ENCODE measurements at regions not wholly inside any gene's neighbourhood (a gene's known extent, or its start where the extent isn't known, plus 50 kb on each side); places are given as distances from the start of the nearest gene placed in this dataset.

GRCh38 chr2:21469564-21469963 lies 345.8 kb downstream of the TDRD15 start:
- no peaks in the 10 kb centered on the region for H3K4me1 Mint-ChIP-seq
- no peak overlapping the region for H3K27ac Mint-ChIP-seq
- H3K4me3 Mint-ChIP-seq, result no peak overlapping the region
- H3K9me3 Mint-ChIP-seq (ENCODE audit: low read depth), result peaks cover 9% of the 10 kb centered on the region
- ATAC-seq, result no peak
- CTCF ChIA-PET, result no interaction called here
- no peak for DNase-seq
- no peaks in the 10 kb centered on the region for H3K27me3 Mint-ChIP-seq
- no peaks in the 10 kb centered on the region for H3K36me3 Mint-ChIP-seq

- H3K27me3 Mint-ChIP-seq, result no peaks in the 10 kb centered on the region
- no peaks in the 10 kb centered on the region for H3K4me1 Mint-ChIP-seq
- no peak for DNase-seq
- peaks cover 11% of the 10 kb centered on the region for H3K9me3 Mint-ChIP-seq (ENCODE audit: low read depth)
- no peaks in the 10 kb centered on the region for H3K36me3 Mint-ChIP-seq
- no peak overlapping the region for H3K27ac Mint-ChIP-seq
- H3K4me3 Mint-ChIP-seq, result no peak overlapping the region
- CTCF ChIA-PET, result no interaction called here
- no peak for ATAC-seq
Observed at GRCh38 chr2:21480162-21480561, 356.4 kb downstream of the TDRD15 start.

- Mint-ChIP-seq H3K9me3 (ENCODE audit: low read depth) (peaks cover 6% of the 10 kb centered on the region), H3K4me3 (no peak overlapping the region), H3K36me3 (no peaks in the 10 kb centered on the region), H3K27ac (no peak overlapping the region), H3K4me1 (no peaks in the 10 kb centered on the region), H3K27me3 (no peaks in the 10 kb centered on the region)
- ATAC-seq (no peak), DNase-seq (no peak)
- CTCF ChIA-PET, result no interaction called here
Observed at GRCh38 chr2:21484643-21485042, 360.9 kb downstream of the TDRD15 start.

- no peaks in the 10 kb centered on the region for H3K36me3 Mint-ChIP-seq
- DNase-seq, result no peak
- no peak overlapping the region for H3K4me3 Mint-ChIP-seq
- H3K27ac Mint-ChIP-seq, result no peak overlapping the region
- H3K4me1 Mint-ChIP-seq, result no peaks in the 10 kb centered on the region
- no peak for ATAC-seq
- peaks cover 5% of the 10 kb centered on the region for H3K9me3 Mint-ChIP-seq (ENCODE audit: low read depth)
- no peaks in the 10 kb centered on the region for H3K27me3 Mint-ChIP-seq
- CTCF ChIA-PET, result no interaction called here
Observed at GRCh38 chr2:21486445-21486844, 362.7 kb downstream of the TDRD15 start.

GRCh38 chr2:21489080-21489479 lies 365.3 kb downstream of the TDRD15 start:
- DNase-seq (no peak), ATAC-seq (no peak)
- Mint-ChIP-seq H3K9me3 (ENCODE audit: low read depth) (peaks cover 8% of the 10 kb centered on the region), H3K4me3 (no peak overlapping the region), H3K36me3 (no peaks in the 10 kb centered on the region), H3K4me1 (no peaks in the 10 kb centered on the region), H3K27me3 (no peaks in the 10 kb centered on the region), H3K27ac (no peak overlapping the region)
- CTCF ChIA-PET, result no interaction called here

DNA sequence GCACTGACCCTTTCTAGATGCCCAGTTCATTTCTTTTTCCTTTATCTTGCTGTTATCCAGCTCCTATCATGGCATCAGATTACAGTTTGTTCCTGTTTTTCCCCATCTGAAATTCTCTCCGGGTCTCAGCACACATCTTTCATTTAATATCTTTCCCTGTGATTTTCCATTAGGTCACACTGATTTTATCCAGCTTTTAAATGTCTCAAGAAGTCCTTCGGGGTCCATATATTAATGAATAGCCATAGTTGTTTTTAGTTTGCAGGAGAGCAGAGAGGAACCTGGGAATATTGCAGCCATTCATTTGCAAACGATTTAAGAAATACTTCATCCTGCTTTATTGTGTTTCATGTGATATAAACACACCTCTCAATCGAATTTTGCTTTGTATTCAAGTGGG lies 374.2 kb downstream of the TDRD15 start:
- H3K9me3 Mint-ChIP-seq (ENCODE audit: low read depth), result peaks cover 7% of the 10 kb centered on the region
- DNase-seq (no peak), ATAC-seq (no peak)
- no peak overlapping the region for H3K27ac Mint-ChIP-seq
- H3K4me1 Mint-ChIP-seq, result no peaks in the 10 kb centered on the region
- no peak overlapping the region for H3K4me3 Mint-ChIP-seq
- no peaks in the 10 kb centered on the region for H3K36me3 Mint-ChIP-seq
- CTCF ChIA-PET, result no interaction called here
- H3K27me3 Mint-ChIP-seq, result no peaks in the 10 kb centered on the region

GRCh38 chr2:21500401-21500945 lies 376.7 kb downstream of the TDRD15 start:
- DNase-seq (no peak), ATAC-seq (no peak)
- Mint-ChIP-seq H3K4me1 (no peaks in the 10 kb centered on the region), H3K4me3 (no peak overlapping the region), H3K27ac (no peak overlapping the region), H3K9me3 (ENCODE audit: low read depth) (peaks cover 7% of the 10 kb centered on the region), H3K36me3 (no peaks in the 10 kb centered on the region), H3K27me3 (no peaks in the 10 kb centered on the region)
- CTCF ChIA-PET, result no interaction called here

DNA sequence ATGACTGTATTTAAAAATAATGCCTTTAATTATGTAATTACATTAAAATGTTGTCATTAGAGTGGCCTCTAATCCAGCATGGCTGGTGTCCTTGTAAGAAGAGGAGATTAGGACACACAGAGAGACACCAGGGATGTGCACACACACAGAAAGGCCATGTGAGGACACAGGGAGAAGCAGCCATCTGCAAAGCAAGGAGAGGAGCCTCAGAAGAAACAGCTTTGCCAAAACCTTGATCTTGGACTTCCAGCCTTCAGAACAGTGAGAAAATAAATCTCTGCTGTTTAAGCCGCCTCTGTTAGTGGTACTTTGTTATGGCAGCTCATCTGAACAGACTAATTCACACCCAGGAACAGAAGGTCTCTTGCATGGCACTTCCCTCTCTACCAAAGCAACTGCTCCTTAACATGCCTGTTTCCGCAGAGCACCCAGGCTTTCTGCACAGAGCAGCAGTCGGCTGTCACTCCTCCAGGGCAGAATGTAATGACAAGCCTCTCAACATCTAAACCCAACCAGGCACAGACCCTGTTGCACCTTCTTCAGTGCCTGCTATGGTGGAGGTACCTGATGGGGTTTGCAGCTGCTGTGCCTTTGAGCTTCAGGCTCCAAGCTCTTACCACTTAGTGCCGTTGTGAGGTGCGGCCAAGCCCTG lies 377.7 kb downstream of the TDRD15 start:
- Mint-ChIP-seq H3K36me3 (no peaks in the 10 kb centered on the region), H3K4me1 (no peaks in the 10 kb centered on the region), H3K9me3 (ENCODE audit: low read depth) (peaks cover 7% of the 10 kb centered on the region), H3K27ac (no peak overlapping the region), H3K27me3 (no peaks in the 10 kb centered on the region), H3K4me3 (no peak overlapping the region)
- DNase-seq, result no peak
- no peak for ATAC-seq
- CTCF ChIA-PET, result no interaction called here

GRCh38 chr2:21515903-21516302 lies 392.1 kb downstream of the TDRD15 start:
- no peaks in the 10 kb centered on the region for H3K27me3 Mint-ChIP-seq

DNA sequence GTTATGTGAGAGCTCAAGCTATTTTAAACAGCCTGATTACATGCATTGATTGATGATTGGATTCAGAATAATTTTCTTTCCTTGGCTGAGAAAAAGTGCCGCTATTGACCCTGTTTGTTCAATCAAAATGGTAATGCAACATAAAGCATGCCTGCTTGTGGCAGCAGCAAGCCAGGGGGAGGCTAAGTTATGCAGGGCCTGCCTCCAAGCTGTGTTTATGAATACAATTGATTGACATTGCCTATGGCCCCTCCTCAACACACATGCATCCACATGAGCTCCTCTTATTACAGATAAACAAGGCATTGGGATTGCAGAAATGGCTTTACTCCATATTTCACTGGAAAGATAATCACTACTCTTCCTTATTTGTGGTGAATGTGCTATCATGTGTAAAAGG lies 395.6 kb downstream of the TDRD15 start:
- DNase-seq (no peak), ATAC-seq (no peak)
- CTCF ChIA-PET, result no interaction called here
- Mint-ChIP-seq H3K4me1 (no peaks in the 10 kb centered on the region), H3K27ac (no peak overlapping the region), H3K9me3 (ENCODE audit: low read depth) (peaks cover 6% of the 10 kb centered on the region), H3K4me3 (no peak overlapping the region), H3K27me3 (no peaks in the 10 kb centered on the region), H3K36me3 (no peaks in the 10 kb centered on the region)

More at GRCh38 chr2:21515903-21516302, 392.1 kb downstream of the TDRD15 start:
- no peak for ATAC-seq
- Mint-ChIP-seq H3K4me3 (no peak overlapping the region), H3K36me3 (no peaks in the 10 kb centered on the region), H3K9me3 (ENCODE audit: low read depth) (peaks cover 6% of the 10 kb centered on the region), H3K4me1 (no peaks in the 10 kb centered on the region), H3K27ac (no peak overlapping the region)
- no peak for DNase-seq
- CTCF ChIA-PET, result no interaction called here

- no peaks in the 10 kb centered on the region for H3K27me3 Mint-ChIP-seq
- H3K36me3 Mint-ChIP-seq, result no peaks in the 10 kb centered on the region
- H3K4me3 Mint-ChIP-seq, result no peak overlapping the region
- H3K9me3 Mint-ChIP-seq (ENCODE audit: low read depth), result peaks cover 6% of the 10 kb centered on the region
- ATAC-seq (no peak), DNase-seq (no peak)
- no peaks in the 10 kb centered on the region for H3K4me1 Mint-ChIP-seq
- no peak overlapping the region for H3K27ac Mint-ChIP-seq
- CTCF ChIA-PET, result no interaction called here
Observed at GRCh38 chr2:21519821-21520220, 396.1 kb downstream of the TDRD15 start.

- Mint-ChIP-seq H3K4me1 (no peaks in the 10 kb centered on the region), H3K9me3 (ENCODE audit: low read depth) (peaks cover 22% of the 10 kb centered on the region), H3K36me3 (peaks cover 1% of the 10 kb centered on the region), H3K4me3 (no peak overlapping the region), H3K27me3 (no peaks in the 10 kb centered on the region), H3K27ac (no peak overlapping the region)
- no peak for ATAC-seq
- no peak for DNase-seq
- CTCF ChIA-PET, result no interaction called here
Observed at GRCh38 chr2:21535826-21536225, 412.1 kb downstream of the TDRD15 start.

DNA sequence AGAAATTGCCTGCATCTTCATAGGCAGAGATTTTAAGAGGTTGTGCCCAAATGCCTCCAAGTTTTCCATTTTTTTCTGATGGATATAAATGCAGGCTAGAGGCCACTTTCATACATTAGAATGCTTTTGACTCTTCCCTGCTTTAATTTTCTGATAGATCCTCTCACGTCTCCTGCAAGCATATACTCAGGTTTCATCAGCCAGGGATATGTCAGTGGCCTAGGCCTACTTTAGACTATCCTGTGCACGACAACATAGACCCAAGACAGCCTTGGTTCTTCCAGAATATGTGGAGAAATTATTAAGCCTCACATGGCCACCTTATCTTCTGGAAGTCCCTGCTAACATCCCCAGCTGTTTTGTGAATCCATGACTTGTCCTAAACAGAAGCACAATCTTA lies 415.9 kb downstream of the TDRD15 start:
- Mint-ChIP-seq H3K9me3 (ENCODE audit: low read depth) (peaks cover 19% of the 10 kb centered on the region), H3K36me3 (peaks cover 1% of the 10 kb centered on the region), H3K4me1 (no peaks in the 10 kb centered on the region), H3K4me3 (no peak overlapping the region), H3K27ac (no peak overlapping the region), H3K27me3 (no peaks in the 10 kb centered on the region)
- DNase-seq, result no peak
- ATAC-seq, result no peak
- CTCF ChIA-PET, result no interaction called here

GRCh38 chr2:21543630-21544029 lies 419.9 kb downstream of the TDRD15 start:
- CTCF ChIA-PET, result no interaction called here
- no peak for DNase-seq

GRCh38 chr2:21544392-21544791 lies 420.6 kb downstream of the TDRD15 start:
- no peak for ATAC-seq
- Mint-ChIP-seq H3K27me3 (no peaks in the 10 kb centered on the region), H3K27ac (no peak overlapping the region), H3K4me1 (no peaks in the 10 kb centered on the region), H3K9me3 (ENCODE audit: low read depth) (peaks cover 8% of the 10 kb centered on the region), H3K4me3 (no peak overlapping the region), H3K36me3 (no peaks in the 10 kb centered on the region)
- CTCF ChIA-PET, result no interaction called here
- DNase-seq, result no peak

More at GRCh38 chr2:21543630-21544029, 419.9 kb downstream of the TDRD15 start:
- Mint-ChIP-seq H3K4me1 (no peaks in the 10 kb centered on the region), H3K9me3 (ENCODE audit: low read depth) (peaks cover 6% of the 10 kb centered on the region), H3K27me3 (no peaks in the 10 kb centered on the region), H3K36me3 (no peaks in the 10 kb centered on the region), H3K4me3 (no peak overlapping the region), H3K27ac (no peak overlapping the region)
- no peak for ATAC-seq

Measured in activated CD8-positive, alpha-beta memory T cell treated with anti-CD3 and anti-CD28 coated beads, Interleukin-2, amount 10 ng/mL, durations not matched to agents 7 days and 5 days (primary cell).